ENCODE measurements at regions not wholly inside any gene's neighbourhood (a gene's known extent, or its start where the extent isn't known, plus 50 kb on each side); places are given as distances from the start of the nearest gene placed in this dataset.

- TF ChIP-seq MAFK (IDR thresholded peaks at IDR 0.05; ENCODE audit: partially characterized antibody), result no peak
- TF ChIP-seq PBX3 (IDR thresholded peaks at IDR 0.05), result no peak
- TF ChIP-seq CTCF (IDR thresholded peaks at IDR 0.05), result no peak
- TF ChIP-seq FOSL2 (IDR thresholded peaks at IDR 0.05), result no peak
- no peak for TF ChIP-seq FOSL2 (CRISPR knock-in tag; IDR thresholded peaks at IDR 0.05)
- TF ChIP-seq ESRRA (IDR thresholded peaks at IDR 0.05; ENCODE audit: borderline replicate concordance, low read length), result no peak
- no peak for TF ChIP-seq CEBPB (IDR thresholded peaks at IDR 0.05)
Measured at GRCh38 chr12:75704208-75704607, 192.8 kb upstream of the KRR1 start.
